ENCODE measurements at regions not wholly inside any gene's neighbourhood (a gene's known extent, or its start where the extent isn't known, plus 50 kb on each side); places are given as distances from the start of the nearest gene placed in this dataset.

DNA sequence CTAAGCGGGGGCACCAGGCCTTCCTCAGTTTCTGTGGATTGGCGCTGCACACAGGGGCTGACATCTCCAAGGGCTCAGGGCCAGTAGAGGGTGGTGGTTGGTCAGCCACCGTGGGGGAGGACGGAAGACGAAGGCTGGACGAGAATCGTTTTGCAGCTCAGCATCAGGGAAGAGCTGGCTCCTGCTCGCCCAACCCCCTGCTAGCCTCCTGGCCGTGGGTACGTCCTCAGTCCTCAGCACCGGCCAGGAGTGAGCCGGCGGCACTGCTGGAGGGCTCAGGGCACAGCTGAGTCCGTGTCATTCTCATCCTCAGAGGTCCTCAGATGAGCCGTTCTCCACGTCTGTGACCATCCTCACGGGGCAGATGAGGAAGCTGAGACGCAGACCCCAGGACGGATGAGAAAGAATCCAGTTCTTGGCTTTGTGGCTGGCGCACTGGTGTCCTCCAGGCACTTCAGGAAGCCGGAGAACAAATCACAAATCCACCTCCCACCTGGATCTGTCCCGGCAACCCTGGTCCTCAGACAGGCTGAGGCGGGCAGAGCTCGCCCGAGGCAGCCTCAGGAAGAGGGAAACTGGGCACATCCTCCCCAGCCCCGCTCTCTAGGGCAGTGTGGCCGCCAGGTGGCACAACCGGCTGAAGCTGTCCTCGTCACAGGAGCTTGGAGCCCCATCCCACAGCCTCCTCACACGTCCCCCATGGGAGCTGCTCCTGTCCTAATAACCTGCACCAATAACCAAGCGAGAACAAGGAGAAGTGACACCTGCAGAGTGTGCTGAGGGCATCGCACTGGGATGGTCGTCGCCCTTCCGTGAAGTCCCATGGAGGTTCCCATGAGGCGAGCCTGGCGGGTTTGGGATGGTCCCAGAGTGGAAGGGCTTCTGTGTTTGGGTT is 393.7 kb downstream of the BRD1 start:
- TF ChIP-seq, protein P1, sequence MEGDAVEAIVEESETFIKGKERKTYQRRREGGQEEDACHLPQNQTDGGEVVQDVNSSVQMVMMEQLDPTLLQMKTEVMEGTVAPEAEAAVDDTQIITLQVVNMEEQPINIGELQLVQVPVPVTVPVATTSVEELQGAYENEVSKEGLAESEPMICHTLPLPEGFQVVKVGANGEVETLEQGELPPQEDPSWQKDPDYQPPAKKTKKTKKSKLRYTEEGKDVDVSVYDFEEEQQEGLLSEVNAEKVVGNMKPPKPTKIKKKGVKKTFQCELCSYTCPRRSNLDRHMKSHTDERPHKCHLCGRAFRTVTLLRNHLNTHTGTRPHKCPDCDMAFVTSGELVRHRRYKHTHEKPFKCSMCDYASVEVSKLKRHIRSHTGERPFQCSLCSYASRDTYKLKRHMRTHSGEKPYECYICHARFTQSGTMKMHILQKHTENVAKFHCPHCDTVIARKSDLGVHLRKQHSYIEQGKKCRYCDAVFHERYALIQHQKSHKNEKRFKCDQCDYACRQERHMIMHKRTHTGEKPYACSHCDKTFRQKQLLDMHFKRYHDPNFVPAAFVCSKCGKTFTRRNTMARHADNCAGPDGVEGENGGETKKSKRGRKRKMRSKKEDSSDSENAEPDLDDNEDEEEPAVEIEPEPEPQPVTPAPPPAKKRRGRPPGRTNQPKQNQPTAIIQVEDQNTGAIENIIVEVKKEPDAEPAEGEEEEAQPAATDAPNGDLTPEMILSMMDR (IDR thresholded peaks at IDR 0.05): no peak; the same call in 1 of the 2 replicates
- TF ChIP-seq, protein P2, sequence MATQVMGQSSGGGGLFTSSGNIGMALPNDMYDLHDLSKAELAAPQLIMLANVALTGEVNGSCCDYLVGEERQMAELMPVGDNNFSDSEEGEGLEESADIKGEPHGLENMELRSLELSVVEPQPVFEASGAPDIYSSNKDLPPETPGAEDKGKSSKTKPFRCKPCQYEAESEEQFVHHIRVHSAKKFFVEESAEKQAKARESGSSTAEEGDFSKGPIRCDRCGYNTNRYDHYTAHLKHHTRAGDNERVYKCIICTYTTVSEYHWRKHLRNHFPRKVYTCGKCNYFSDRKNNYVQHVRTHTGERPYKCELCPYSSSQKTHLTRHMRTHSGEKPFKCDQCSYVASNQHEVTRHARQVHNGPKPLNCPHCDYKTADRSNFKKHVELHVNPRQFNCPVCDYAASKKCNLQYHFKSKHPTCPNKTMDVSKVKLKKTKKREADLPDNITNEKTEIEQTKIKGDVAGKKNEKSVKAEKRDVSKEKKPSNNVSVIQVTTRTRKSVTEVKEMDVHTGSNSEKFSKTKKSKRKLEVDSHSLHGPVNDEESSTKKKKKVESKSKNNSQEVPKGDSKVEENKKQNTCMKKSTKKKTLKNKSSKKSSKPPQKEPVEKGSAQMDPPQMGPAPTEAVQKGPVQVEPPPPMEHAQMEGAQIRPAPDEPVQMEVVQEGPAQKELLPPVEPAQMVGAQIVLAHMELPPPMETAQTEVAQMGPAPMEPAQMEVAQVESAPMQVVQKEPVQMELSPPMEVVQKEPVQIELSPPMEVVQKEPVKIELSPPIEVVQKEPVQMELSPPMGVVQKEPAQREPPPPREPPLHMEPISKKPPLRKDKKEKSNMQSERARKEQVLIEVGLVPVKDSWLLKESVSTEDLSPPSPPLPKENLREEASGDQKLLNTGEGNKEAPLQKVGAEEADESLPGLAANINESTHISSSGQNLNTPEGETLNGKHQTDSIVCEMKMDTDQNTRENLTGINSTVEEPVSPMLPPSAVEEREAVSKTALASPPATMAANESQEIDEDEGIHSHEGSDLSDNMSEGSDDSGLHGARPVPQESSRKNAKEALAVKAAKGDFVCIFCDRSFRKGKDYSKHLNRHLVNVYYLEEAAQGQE (IDR thresholded peaks at IDR 0.05; ENCODE audit: insufficient read depth in 1 of 2, low read depth in 2 of 2, low read length in 1 of 2): no peak
- TF ChIP-seq POLR2AphosphoS5 (IDR thresholded peaks at IDR 0.05; ENCODE audit: low read depth, low read length): no peak

Data from Panc1 (cell line).